Left forelimb (tissue), 1 donor: ENCODE measurements at regions not wholly inside any gene's neighbourhood (a gene's known extent, or its start where the extent isn't known, plus 50 kb on each side); places are given as distances from the start of the nearest gene placed in this dataset.
"Not testable (repeated sequence)": the region's sequence is repeated elsewhere in the genome, so short reads cannot be mapped to it uniquely, and the experiment has no call there.

Experiments used
- DNase-seq: peaks from one replicate; pipeline ENCODE4 v3.0.0-alpha.2; 2018; ENCODE audit warnings: low spot score

DNA sequence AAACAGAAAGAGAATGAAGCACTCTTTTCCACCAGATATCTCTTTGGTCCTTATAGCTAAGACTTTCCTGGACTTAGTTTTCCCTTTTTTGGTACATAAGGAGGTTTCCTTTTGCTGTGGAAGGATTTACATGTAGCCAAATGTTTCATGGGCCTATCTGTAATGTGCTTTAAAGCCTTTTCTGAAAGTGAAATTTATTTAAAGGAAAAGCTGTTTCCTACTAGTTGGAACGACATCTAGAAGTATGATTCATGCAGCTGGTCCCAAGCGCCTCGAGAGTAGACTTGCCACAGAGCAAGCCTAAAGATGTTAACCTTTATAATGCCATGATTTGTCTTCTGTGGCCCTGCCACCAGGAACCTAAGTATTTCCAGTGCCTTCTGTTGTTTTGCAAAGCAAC lies 390.3 kb downstream of the DLEU7 start:
- DNase-seq: no peak

DNA sequence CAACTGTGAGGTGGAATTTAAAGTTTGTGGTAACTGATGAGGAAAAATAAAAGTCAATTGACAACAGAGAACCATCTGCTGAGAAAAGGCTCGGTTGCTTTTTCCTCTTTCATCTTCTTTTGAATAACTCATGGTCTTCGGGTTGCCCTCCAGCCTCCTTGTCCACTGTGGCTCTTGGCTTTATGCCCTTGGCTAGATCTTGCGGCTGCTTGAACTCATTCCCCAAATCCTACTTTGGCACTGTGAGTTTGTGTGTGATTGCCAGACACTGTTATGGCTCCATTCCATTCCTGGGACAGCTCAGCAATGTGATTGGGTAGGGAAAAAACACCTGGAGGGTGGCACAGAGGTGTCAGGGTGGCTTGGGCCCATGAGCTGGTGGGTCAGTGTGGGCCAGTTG lies 387.4 kb downstream of the DLEU7 start:
- DNase-seq: no peak

DNA sequence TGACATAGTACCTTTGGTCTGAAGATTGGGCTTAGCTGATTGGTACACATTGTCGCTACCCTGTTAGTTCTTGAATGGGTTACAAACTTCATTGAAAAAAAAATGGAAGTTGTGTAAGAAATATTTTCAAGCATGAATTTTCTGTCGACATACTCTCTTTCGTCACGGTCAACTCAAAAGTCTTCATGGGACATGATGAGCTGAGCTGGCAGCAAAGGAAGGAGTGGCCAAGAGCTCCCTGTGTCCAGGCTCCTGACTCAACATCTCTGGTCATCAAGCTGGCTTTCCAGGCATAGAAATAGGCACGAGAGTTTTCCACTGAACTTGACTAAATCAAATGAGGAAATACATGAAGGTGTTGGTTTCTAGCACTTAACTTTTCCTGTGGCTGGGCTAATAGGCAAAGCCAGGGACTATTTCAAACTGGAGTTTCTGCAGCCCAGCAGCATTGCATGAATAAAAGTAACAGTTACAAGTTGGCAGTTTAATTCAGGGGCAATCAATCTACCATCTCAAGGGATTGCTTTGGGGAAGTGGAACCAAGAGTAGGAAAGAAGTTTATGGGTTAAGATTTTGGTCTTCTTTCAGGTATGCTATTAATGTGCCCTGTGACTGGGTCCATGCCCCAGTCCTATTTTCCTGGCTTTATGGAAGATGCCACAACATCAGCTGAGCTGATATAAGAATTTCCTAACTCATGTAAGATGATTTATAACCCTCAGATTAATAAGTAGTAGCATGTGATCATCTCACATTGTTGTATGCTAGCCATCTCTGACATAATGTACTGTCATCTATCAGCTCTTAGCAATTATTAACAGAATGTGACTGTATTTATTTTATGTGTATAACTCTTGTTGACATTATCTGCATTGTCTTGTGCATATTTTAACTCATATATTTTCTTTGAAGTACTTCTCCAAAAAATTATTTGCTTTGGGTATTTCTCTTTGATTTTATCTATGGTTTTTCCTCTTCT lies 385.8 kb downstream of the DLEU7 start:
- no peak for DNase-seq

DNA sequence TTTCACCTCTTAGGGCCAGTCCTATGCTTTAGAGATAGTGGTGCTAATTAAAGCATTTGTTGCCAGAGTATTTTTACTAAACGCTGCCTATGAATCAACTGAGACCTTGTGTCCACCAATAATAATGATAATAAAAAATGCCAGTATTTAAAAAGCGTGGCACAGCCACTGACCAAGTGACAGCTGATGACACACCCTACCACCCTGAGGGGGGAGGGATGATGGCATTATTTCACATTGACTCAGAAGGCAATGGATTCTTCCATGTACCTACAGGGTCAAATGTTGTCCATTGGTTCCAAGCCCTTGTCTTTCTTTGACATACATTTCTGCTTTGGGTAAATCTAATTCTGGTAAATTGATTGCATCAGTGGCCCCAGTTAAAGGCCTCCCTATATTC lies 384.4 kb downstream of the DLEU7 start:
- DNase-seq: no peak

DNA sequence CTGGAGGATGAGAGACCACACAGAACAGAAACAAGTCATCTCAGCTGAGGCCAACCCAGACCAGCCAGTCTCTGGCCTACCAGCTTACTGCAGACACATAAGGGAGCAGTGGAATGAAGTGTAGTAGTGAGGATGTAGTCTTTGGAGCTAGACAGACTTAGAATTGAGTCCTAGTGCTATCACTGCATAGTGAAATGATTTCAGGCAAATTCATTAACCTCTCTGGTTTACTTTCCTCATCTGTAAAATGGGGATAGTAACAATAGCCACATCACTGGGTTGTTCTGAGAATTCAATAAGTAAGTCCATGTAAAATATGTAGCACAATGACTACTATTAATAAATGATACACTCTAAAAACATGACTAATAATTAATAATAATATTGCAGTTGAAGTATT lies 383.8 kb downstream of the DLEU7 start:
- no peak for DNase-seq

DNA sequence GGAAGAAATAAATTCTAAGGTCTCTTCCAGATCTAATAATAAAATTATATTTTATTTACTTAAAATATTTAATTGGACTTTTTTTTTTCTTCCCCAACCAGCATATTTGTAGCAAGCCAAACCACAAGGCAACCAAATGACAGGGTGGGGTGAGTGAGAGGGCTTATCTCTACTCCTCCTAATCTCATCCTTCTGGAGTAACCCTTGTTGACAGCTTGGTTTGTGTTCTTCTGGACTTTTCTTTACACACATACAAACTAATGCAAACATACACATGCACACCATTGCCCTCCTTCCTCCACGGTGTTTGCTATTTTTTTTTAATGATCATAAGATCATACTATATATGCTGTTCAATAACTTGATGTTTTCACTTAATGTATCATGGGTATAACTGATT lies 383.1 kb downstream of the DLEU7 start:
- DNase-seq: no peak

DNA sequence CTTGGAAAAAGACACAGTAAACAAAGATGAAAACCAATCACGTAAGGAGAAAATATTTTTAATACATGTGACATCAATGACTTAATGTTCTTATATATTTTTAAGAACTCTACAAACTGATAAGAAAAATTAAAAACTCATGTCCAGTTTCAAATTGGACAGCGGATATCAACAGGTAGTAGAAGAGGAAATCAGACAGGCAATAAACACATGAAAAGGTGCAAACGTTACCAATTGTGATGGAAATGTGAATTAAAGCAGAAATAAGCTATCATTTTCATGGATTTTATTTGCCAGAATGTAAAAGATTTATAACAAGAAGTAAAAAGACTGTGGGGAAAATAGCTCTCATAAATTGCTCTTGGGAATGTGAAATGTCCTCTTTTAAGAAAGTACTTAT lies 382.3 kb downstream of the DLEU7 start:
- DNase-seq: no peak

DNA sequence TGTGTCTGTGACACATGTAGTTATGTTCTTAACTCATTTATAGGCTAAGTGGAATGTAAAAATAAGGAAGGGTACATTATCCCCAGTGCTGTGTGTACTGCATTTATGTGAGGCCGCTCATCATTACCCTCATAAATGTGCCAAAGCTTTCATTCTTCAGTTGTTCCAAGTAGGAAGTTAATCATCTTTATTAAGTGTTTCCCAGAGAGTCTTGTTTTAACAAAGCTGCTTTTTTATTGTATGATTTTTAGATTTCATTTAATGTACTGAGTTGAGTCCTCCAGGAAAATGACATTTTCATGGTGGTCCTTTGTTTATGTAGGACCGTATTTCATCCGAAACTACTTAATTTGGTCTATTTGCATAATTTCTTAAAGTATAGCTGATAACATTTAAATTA lies 379.8 kb downstream of the DLEU7 start:
- DNase-seq: no peak

DNA sequence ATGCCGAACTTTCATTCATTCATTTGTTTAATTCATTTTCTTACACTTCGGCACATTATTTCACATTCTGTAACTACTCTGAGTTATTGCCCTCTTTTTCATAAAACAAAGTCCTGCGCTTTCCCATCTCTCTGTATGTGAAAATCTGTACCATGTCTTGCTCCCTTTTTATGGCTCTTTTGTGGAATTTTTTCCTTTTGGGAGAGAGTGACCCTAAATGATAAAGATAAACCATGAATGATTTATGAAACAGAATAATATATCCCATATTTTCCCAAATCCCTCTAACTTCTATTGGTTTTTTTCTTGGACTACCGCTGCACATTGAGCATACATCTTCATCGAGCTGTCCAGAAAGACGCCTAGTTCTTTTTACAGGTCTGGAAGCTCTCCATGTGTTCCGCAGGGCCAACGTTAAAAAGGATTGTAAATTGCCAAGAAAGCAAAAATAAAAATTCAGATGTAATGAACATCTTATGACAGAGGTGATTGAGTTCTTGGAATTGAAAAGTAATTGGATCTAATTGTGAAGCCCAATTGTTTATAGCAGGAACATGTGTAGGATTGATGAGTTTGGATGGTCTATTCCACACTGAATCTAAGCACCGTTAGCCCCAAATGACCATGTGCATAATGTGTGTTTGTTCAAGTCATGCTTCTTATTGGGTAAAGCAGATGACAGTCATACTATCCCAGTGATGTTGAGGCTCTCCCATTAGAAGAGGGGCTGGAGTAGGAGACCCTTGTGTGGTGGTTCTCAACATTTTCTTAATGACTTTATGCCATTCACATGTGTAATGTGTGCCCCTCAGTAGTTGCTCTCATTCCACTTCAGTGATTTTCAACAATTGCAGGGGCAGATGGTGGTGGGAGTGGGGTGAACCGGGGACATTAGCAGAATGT lies 378.9 kb downstream of the DLEU7 start:
- no peak for DNase-seq

DNA sequence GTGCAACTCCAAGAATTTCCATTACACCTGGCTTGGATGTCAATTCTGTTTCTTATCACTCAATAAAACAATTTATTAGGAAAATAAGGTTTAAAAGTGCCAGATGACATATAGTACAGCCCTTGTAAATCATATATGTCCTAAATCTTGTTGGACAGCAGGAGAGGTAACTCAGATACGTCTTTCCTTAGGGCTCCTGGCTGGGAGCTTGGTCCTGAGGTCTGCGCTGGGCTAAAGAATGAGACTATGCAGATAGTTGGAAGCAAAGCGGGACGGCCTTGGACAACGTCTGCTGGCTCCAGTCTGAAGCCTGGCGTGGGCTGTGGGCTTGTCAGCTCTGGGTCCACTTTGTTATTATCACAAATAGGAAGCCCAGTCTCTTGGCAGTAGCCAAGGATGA lies 377.0 kb downstream of the DLEU7 start:
- DNase-seq: no peak

DNA sequence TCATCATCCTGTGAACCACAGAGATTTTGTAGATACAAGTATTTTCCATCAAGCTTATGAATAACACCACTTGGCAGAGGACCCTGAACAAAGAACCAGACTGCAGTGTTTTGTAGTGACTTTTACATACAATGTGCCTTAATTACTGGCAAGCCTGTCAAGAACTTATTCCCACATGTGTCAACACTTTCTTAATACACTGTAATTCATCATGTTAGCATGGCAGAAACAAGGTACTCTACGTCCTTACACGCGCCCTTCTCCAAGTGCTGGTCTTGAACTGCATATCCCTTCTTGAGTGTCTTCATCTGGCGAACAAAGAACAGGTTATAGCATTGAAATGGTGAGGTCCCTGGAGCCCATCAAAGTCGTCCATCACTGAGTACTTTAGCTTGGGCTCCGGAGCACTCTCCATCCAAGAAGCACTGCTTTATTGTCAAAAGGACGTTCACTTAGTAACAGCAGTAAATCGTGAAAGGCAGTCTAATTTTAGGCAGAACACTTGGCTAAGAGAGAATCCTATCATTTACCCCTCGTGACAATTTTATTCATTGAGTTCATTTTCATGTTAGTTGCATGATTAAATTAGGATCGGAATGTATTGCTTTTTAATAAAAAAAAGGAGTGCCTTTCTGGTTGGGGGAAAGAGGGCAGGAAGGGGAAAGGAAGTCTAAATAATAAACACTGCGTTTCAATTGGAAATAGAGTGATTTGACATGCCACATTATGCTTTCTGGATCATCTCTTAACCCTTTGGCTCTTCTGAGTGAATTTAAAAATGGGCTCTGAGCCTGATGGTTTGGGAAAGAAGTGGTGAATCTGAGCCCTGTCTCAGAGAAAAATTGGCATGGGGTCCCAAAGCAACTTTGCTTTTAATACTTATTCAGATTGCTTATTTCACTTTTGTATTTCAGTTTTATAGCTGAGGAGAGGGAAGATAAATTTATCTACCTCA lies 376.1 kb downstream of the DLEU7 start:
- no peak for DNase-seq

DNA sequence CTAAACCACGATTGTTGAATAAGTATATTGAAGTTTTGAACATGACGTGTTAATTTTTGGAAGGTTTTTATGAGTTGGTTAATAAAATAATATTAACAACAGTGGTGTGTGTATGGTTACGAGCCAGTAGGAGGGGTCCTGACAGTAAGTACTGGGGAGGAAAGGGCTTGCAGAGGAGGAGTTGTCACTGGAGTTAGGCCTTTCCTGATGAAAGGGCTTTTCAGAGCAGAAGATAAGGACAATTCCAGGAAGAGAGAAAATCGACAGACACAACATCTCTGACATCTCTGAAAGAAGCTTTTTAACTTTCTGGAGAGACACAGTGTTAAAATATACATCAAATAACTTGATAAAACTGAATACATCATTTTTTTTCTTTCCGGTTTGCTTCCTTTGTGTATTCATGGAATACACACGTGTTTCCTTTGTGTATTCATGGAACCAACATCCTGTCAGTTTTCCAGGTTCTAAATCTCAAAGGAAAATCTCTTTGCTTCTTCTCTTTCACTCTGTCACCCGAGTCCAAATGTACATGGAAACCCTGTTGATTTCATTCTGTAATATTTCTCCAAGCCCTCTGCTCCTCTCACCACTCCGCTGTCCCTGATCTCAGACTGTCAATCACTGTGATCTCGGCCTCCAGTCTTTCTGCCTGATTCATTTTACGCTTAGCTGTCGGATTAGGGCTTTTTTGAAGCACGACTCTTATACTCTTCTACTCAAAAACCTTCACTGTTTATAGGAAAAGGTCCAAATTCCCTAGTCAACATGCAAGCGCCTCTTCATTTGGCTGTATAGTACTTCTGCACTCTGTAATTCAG lies 374.4 kb downstream of the DLEU7 start:
- no peak for DNase-seq

DNA sequence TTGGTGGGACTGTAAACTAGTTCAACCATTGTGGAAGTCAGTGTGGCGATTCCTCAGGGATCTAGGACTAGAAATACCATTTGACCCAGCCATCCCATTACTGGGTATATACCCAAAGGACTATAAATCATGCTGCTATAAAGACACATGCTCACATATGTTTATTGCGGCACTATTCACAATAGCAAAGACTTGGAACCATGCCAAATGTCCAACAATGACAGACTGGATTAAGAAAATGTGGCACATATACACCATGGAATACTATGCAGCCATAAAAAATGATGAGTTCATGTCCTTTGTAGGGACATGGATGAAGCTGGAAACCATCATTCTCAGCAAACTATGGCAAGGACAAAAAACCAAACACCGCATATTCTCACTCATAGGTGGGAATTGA lies 370.4 kb downstream of the DLEU7 start:
- DNase-seq: not testable (repeated sequence)

DNA sequence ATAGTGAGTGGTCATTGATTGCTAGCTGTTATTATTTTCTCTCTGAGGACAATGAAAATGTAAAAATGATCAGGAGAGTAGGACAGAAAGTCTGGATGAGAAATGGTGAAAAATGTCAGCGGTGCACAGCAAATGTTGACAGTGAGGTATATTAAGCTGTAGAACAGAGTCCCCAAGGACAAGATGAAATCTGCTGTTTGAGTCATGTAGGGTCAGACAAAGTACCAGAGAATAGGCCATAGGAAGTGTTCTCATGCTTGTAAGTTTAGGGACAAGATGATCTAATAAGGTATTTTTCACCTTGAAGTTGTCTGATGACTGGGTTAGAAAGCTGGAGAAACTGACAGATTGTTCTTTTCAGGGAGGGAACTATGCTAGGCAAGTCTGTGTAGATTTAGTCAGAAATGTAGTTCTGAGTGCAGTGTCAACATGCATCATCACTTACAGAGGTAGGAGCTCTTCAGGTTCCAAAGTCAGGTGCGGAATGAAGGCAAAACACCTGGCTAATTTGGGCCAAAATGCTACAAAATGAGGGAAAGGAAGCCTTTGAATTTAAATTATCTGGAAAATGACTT lies 369.3 kb downstream of the DLEU7 start:
- DNase-seq: no peak

DNA sequence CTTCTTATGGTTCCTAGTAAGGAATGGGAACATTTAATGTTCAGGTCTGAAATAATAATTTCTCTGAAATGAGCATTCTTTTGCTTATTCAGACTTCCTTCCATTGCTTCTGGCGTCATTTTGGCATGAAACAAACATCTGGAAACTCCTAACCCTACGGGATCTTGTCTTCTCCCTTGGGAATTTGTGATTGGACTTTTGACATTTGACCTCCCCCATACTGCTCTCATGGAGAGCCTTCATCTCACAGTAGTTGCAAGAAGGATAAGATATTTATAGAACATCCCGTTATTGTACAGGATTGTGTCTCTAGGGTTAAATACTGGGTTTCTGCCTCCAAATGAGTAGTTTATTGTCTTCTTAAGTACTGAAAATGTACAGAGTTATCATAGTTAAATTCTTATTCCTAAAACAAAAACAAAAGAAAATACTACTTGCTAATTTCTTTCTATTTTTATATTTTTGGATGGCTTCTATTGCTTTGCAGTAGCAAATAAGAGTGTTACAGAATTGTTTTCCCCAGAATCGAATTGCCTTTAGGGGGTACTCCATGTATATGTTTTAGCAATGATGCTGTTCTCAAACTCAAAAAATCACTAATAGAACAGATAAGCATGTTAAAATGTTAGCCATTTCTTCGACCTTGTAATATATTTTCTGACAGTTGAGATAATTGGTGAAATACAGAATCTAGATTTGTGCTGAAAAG lies 366.8 kb downstream of the DLEU7 start:
- DNase-seq: no peak

DNA sequence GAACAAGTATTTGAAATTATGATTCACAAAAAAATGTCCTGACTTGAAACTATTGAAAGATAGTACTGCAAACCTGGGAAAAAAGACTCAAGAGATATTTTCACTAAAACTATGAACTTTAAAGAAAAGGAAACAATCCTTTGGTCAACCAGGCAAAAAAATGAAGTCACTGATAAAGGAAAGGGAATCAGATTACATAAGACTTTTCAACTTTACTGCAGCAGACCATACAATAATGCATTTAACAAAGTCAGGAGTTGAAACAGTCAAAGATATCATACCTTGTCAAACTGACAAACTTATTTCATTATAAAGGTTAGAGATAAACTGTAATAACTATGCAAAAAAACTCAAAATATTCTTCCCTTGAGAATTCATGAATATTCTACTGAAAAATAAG lies 361.6 kb downstream of the DLEU7 start:
- no peak for DNase-seq

DNA sequence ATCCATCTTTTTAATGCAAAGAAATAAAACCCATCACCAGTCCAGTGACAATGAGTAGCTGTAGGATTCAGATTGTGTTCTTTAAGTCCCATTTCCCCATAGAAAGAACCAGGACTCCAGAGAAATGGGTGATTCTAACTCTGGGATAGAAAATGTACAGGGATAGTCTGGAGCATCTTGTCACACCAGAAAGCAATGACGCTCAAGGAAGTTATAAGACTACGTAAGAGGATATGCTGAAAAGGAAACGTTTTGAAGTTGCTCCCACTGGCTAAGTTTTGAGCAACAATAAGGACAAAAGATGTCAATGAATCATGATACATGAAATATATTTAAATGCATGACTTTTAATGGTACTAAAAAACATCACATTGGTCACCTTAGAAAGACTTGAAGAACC lies 360.1 kb downstream of the DLEU7 start:
- DNase-seq: no peak

DNA sequence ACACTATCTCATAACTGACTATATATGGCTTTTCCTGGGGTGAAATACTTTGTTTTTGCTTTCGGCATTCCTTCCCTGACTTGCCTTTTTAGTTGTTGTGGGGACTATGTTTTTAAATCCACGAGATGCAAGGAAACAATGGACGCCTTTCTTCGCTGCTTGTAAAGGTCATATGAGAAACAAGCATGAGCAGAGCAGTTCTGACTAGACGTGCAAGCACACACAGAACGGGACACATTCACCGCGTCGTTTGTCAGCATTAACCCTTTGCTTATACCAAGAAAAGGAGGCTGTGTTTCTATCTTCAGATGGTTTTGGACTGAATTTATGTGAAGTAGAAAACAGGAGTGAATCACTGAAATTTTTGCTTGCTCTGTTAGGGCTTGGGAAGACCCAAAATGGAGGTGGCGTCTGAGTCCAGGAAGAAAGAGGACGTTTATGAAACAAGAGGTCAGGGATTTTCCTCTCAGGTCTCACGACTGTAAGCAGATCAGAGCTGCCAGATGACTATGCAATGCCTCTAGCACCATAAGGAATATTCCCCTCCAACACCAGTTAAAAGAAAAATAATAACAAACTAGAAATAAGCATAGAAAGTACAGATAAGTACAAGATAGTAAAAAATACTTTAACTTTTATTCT lies 358.9 kb downstream of the DLEU7 start:
- no peak for DNase-seq
